ENCODE measurements at regions not wholly inside any gene's neighbourhood (a gene's known extent, or its start where the extent isn't known, plus 50 kb on each side); places are given as distances from the start of the nearest gene placed in this dataset.

DNA sequence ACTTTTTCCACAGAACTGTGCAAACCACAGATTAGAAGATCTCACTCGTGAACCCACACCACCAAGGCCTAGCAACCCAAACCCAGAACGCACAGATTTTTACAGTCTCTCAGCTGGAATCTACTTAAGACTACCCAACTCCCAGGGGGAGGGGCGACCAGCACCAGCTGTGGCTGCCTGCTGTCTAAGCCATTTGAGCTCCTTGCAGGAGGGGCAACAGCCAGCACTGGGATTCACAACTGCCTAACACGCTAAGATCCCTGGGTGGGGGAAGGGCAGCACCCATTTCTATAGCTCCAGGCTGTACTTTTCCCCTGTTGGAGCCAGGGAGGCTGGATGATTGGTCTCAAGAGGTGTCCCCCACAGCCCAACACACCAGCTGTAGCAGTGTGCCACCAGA lies 368.8 kb downstream of the SUCLA2 start:
- no peak for DNase-seq (ENCODE audit: insufficient read length, low spot score)

GRCh38 chr13:47628666-47629065 lies 372.4 kb downstream of the SUCLA2 start:
- FAIRE-seq (no peak), DNase-seq (ENCODE audit: insufficient read length, low spot score) (no peak)

More for the DNA sequence above, 368.8 kb downstream of the SUCLA2 start:
- FAIRE-seq, result no peak

GRCh38 chr13:47623862-47624261 lies 377.2 kb downstream of the SUCLA2 start:
- DNase-seq (ENCODE audit: insufficient read length, low spot score) (no peak), FAIRE-seq (no peak)

GRCh38 chr13:47621931-47622330 lies 379.1 kb downstream of the SUCLA2 start:
- FAIRE-seq (no peak), DNase-seq (ENCODE audit: insufficient read length, low spot score) (no peak)

- DNase-seq (ENCODE audit: insufficient read length, low spot score), result no peak
- no peak for FAIRE-seq
These were observed 389.3 kb downstream of the SUCLA2 start for GRCh38 chr13:47611664-47612288.

DNA sequence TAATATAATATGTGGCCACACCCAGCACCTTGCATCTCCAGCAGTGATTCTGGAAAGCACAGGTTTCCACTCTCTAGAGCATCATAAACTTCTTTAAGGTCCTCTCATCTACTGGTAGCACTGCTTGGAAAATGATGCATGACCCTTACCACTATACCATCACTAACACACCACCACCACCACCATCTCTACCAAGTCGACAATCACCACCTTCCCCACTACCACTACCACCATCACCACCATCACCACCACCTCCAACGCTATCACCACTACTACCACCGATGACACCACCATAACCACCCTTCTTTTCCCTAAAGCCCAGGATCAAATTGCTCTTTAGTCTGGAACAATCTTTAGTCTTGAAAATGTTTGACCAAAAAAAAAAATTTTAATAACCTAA lies 390.4 kb downstream of the SUCLA2 start:
- FAIRE-seq, result no peak
- no peak for DNase-seq (ENCODE audit: insufficient read length, low spot score)

DNA sequence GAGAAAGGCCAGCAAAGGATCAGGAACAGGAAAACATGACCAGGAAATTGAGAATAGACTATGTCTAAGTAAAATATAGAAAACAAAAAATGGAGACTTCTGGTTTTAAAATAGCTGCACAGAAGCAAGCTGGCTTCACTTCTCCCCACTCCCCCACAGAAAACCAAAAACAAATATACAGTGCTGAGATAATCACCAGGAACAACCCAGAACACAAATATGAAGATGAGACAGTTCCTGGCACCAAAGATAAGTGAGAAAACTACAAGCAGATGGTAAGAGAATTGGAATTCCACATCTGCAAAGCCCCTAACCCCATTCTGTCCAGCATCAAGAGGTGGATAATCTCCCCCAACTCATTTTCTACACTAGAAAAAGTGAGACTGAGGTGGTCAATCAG lies 397.7 kb downstream of the SUCLA2 start:
- FAIRE-seq, result no peak
- DNase-seq (ENCODE audit: insufficient read length, low spot score), result no peak

DNA sequence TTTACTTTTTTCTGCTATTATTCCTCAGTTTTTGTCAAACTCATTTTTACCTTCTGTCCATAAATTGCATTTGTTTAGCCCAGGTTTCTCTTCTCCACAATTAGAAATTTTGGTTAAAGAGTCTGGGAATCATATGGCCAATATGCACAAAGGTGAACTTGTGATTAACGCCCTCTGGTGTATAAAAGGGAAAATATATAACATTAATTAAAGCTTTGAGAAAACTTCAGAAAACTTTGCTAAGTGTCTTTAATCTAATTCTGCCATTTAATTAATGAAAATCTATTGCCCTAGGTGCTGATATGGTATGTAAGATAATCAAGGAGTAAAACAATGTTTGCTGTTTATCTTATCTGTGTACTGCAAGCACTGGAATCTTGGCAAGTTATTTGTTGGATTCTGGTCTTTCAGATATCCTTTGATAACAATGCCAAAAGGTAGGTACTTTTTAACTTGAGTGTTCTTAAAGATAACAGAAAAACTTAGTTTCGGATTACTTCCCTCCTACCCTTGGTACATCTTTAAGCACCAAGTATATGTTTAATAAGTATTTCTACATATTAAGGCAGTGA lies 402.6 kb downstream of the SUCLA2 start:
- FAIRE-seq, result no peak
- DNase-seq (ENCODE audit: insufficient read length, low spot score), result no peak

- FAIRE-seq (no peak), DNase-seq (ENCODE audit: insufficient read length, low spot score) (no peak)
These were observed 406.2 kb downstream of the SUCLA2 start for GRCh38 chr13:47594833-47595232.

GRCh38 chr13:47592256-47592655 lies 408.8 kb downstream of the SUCLA2 start:
- DNase-seq (ENCODE audit: insufficient read length, low spot score) (no peak), FAIRE-seq (no peak)

DNA sequence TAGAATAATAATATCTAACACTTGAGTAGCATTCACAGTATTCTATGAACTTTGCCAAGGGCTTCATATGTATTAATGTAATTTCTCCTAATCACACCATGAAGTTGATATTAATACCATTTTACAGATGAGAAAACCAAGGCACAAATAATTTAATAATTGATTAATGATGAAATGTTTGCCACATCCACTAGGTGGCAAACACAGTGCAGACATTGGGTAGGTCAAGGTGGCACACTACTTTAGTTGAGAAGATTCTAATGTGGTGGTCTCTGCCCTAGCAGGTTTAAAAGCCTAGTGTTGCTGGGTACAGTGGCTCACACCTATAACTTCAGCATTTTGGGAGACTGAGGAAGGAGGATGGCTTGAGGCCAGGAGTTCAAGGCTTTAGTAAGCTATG lies 412.4 kb downstream of the SUCLA2 start:
- FAIRE-seq (no peak), DNase-seq (ENCODE audit: insufficient read length, low spot score) (no peak)

DNA sequence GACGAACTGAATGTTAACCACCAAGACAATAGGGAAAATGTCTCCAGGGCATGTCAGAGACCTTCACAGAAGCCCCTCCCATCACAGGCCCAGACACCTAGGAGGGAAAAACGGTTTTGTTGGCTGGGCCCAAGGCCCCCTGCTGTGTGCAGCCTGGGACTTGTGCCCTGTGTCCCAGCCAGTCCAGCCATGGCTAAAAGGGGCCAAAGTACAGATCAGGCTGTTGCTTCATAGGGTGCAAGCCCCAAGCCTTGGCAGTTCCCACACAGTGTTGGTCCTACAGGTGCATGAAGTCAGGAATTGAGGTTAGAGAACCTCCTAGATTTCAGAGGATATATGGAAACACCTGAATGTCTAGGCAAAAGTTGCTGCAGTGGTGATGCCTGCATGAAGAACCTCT lies 428.7 kb downstream of the SUCLA2 start:
- DNase-seq (ENCODE audit: insufficient read length, low spot score) (no peak), FAIRE-seq (no peak)

- DNase-seq (ENCODE audit: insufficient read length, low spot score), result no peak
- no peak for FAIRE-seq
These were observed 437.0 kb downstream of the SUCLA2 start for GRCh38 chr13:47564041-47564440.

GRCh38 chr13:47556703-47557102 lies 444.4 kb downstream of the SUCLA2 start:
- FAIRE-seq (no peak), DNase-seq (ENCODE audit: insufficient read length, low spot score) (no peak)

DNA sequence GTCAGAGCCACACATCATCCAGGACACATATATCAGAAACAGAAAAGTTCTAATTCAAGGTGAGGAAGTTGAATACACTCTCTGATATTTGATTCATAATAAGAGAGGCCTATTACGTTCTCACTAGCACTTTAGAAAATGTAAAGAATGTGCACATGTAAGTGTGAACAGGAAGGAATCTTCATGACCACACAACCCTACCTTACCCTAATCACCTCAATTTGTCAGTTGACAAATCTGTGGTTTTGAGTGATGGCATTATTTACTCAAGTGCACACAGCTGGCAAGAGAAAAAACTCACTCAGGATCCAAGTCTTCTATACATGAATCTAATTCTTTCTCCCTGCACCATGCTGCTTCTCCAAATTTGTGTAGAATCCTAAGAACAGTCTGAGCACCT lies 445.8 kb downstream of the SUCLA2 start:
- no peak for DNase-seq (ENCODE audit: insufficient read length, low spot score)

DNA sequence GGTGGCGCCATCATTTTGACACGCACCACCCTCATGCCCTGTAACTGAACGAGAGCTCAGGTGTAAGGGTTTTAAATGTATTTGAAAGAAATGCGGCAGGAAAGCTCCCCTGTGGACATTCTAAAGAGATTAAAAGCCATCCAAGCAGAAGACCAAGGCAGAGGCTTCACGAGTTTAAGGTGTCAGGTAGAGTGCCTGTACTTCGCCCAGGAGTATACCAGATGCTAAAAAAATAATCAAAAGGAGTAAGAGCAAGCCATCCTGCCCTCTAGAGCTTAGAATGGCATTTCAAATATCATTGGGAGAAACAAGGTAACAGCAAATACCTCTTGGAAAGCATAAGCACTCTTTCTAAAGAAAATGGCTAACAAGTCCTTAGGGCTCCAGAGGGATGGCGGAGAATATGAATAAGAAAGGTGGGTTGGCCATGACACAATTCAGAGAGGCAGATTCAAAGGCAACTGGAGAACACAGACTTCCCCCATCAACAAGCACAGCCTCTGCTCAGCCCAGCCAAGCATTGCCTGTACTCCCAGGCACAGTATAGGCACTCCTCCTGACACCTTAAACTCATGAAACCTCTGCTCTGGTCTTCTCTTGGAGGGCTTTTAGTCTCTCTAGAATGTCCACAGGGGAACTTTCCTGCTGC lies 447.6 kb downstream of the SUCLA2 start:
- FAIRE-seq (no peak), DNase-seq (ENCODE audit: insufficient read length, low spot score) (no peak)

More for the DNA sequence above, 445.8 kb downstream of the SUCLA2 start:
- FAIRE-seq, result no peak

DNA sequence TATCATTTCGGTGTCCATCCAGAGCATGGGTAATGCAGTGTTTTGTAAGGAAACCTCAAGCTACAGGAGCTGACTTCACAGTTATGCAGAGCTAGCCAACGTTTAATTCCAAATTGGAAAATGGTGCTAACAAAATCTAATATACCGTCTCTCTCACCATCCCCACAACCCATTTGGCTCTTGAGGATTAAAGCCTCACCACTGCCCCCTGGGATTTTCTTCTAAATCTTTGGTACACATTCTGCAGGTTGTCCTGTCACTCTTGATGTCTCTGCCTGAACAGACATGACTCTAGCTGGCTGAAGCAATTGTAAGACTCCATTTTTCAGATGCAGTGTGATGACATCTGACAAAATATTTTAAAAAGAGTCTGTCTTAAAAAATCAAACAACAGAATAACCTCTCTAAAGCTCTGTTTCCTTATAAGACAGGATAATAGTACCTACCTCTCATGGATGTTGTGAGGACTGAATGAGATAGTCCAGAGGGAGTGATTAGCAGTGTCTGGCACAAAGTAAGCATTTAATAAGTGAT lies 451.8 kb downstream of the SUCLA2 start:
- DNase-seq (ENCODE audit: insufficient read length, low spot score) (no peak), FAIRE-seq (no peak)

GRCh38 chr13:47548294-47548840 lies 452.7 kb downstream of the SUCLA2 start:
- FAIRE-seq (no peak), DNase-seq (ENCODE audit: insufficient read length, low spot score) (no peak)

- DNase-seq (ENCODE audit: insufficient read length, low spot score) (no peak), FAIRE-seq (no peak)
These were observed 454.5 kb downstream of the SUCLA2 start for GRCh38 chr13:47546391-47547225.

DNA sequence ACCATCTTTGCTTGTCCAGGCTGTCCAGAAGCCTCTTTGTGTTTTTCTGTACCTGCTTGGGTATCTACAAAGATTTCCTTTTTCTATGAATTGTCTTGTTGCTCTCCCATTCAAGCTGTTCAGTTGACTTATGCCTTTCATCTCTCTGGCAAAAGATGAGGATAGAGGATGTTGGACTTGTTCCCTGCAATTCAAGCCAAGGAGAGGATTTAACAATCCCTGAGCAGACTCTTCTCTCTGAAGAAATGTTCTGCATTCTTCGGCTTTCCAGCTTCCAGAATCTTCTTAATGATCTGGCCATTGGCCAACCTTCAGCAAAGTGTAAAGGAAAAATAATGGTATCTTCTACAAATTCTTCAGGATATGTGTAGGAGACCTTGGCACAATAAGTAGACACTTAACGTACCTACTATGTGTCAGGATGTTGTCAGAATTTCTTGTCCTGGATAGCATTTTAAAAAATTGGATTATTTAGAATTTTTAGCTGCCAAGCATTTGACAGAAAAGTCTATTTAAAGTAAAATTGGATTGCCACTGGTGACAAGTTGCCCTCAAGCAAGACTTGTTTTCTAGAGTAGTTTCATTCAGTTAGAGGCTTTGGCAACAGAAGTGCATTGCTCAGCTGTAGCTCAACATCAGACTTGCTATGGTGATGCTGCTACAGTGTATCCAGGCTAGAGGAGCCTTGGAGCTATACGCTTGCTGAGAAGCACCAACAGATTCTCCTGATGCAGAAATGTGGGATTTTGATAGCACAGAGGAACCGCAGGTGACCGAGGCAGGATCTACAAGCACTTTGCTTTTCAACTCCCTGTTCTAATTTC lies 455.7 kb downstream of the SUCLA2 start:
- FAIRE-seq, result no peak

More for the DNA sequence above, 455.7 kb downstream of the SUCLA2 start:
- DNase-seq (ENCODE audit: insufficient read length, low spot score), result no peak
